ENCODE measurements at regions not wholly inside any gene's neighbourhood (a gene's known extent, or its start where the extent isn't known, plus 50 kb on each side); places are given as distances from the start of the nearest gene placed in this dataset.

GRCh38 chr5:5018578-5018970 is 121.6 kb upstream of the ADAMTS16 start:
- Histone ChIP-seq H3K4me1 (no peaks in the 10 kb centered on the region), H3K9me3 (no peaks in the 10 kb centered on the region), H3K4me3 (no peak overlapping the region), H3K27ac (no peak overlapping the region), H3K27me3 (peaks cover 0 to 3% (median 0%) of the 10 kb centered on the region in 4 donors), H3K36me3 (no peaks in the 10 kb centered on the region)
- no peak for DNase-seq
- intact Hi-C loops (cut with DNase I) = no loop called here
- FAIRE-seq = no peak
- no peak for TF ChIP-seq CTCF (IDR thresholded peaks at IDR 0.05)
- 64 to 72% methylated on average over 4 of the region's 4 CpGs for WGBS, 2 donors
- ATAC-seq = no peak

- no peak for ATAC-seq
- no peak for DNase-seq
- H3K4me3 ChIP-seq = no peak overlapping the region
- 63 to 74% methylated on average over 5 of the region's 5 CpGs for WGBS, 2 donors
- no peak for FAIRE-seq
- no peak for TF ChIP-seq CTCF (IDR thresholded peaks at IDR 0.05)
- H3K27me3 ChIP-seq = peaks cover 0 to 3% (median 0%) of the 10 kb centered on the region in 4 donors
- no peak overlapping the region for H3K27ac ChIP-seq
- H3K9me3 ChIP-seq = no peaks in the 10 kb centered on the region
- H3K36me3 ChIP-seq = no peaks in the 10 kb centered on the region
- H3K4me1 ChIP-seq = no peaks in the 10 kb centered on the region
- intact Hi-C loops (cut with DNase I) = no loop called here
Observed at GRCh38 chr5:5021436-5021835, 118.7 kb upstream of the ADAMTS16 start.

GRCh38 chr5:5025098-5025773 is 114.9 kb upstream of the ADAMTS16 start:
- ATAC-seq (no peak), FAIRE-seq (no peak), DNase-seq (no peak)
- Histone ChIP-seq H3K4me3 (no peak overlapping the region), H3K4me1 (no peaks in the 10 kb centered on the region), H3K27ac (no peak overlapping the region), H3K36me3 (no peaks in the 10 kb centered on the region), H3K9me3 (no peaks in the 10 kb centered on the region), H3K27me3 (peaks cover 0 to 3% (median 0%) of the 10 kb centered on the region in 4 donors)
- intact Hi-C loops (cut with DNase I) = no loop called here
- WGBS, 2 donors = 76 to 88% methylated on average over 14 of the region's 14 CpGs
- TF ChIP-seq CTCF (IDR thresholded peaks at IDR 0.05) = no peak

GRCh38 chr5:5025774-5026408 is 114.2 kb upstream of the ADAMTS16 start:
- DNase-seq (no peak), FAIRE-seq (no peak), ATAC-seq (no peak)
- no peak overlapping the region for H3K4me3 ChIP-seq
- H3K36me3 ChIP-seq = no peaks in the 10 kb centered on the region
- H3K4me1 ChIP-seq = no peaks in the 10 kb centered on the region
- peaks cover 0 to 3% (median 0%) of the 10 kb centered on the region in 4 donors for H3K27me3 ChIP-seq
- WGBS, 2 donors = 68 to 72% methylated on average over 16 of the region's 16 CpGs
- intact Hi-C loops (cut with DNase I) = no loop called here
- no peaks in the 10 kb centered on the region for H3K9me3 ChIP-seq
- TF ChIP-seq CTCF (IDR thresholded peaks at IDR 0.05) = no peak
- H3K27ac ChIP-seq = no peak overlapping the region

GRCh38 chr5:5026409-5026785 is 113.7 kb upstream of the ADAMTS16 start:
- no peak for TF ChIP-seq CTCF (IDR thresholded peaks at IDR 0.05)
- intact Hi-C loops (cut with DNase I) = no loop called here
- ATAC-seq = no peak
- no peak for FAIRE-seq
- H3K27me3 ChIP-seq = peaks cover 0 to 3% (median 0%) of the 10 kb centered on the region in 4 donors
- H3K4me1 ChIP-seq = no peaks in the 10 kb centered on the region
- 77 to 85% methylated on average over 4 of the region's 4 CpGs for WGBS, 2 donors
- H3K36me3 ChIP-seq = no peaks in the 10 kb centered on the region
- H3K9me3 ChIP-seq = no peaks in the 10 kb centered on the region
- H3K27ac ChIP-seq = no peak overlapping the region
- H3K4me3 ChIP-seq = no peak overlapping the region
- DNase-seq = no peak

All from pancreas (tissue), 10 donors.